Panc1 (cell line): ENCODE measurements at regions not wholly inside any gene's neighbourhood (a gene's known extent, or its start where the extent isn't known, plus 50 kb on each side); places are given as distances from the start of the nearest gene placed in this dataset.

Experiments
- ATAC-seq: fragments of 200-7000 bp; cut with Tn5 transposase; 2 replicates; pipeline ENCODE4 v1.9.1; 2020; ENCODE audit warnings: mild to moderate bottlenecking, moderate library complexity
- BruUV-seq: library from RNA; stranded (reverse); fragments of 400-500 nt; replicated peaks from 2 replicates; lab custom pipeline; 2021; lab: Mats Ljungman, UMichigan
- CTCF ChIA-PET: fragments of 300-600 bp; sonication (Branson Sonifier 250); formaldehyde crosslinking; loops from one replicate; lab custom pipeline; 2022; ENCODE audit warnings: antibody characterized with exemption; lab: Charles Lee
- POLR2A ChIA-PET: fragments of 300-600 bp; sonication (Branson Sonifier 250); formaldehyde crosslinking; loops from one replicate; lab custom pipeline; 2022; ENCODE audit warnings: antibody characterized with exemption; lab: Charles Lee
- DNase-seq: peaks from one replicate; pipeline ENCODE4 v3.0.0-alpha.2; 2010; ENCODE audit warnings: low read depth, low spot score
- H3K27ac ChIP-seq: 2 replicates; pipeline ENCODE4 v1.5.1; 2011; ENCODE audit warnings: mild to moderate bottlenecking, low read length, inconsistent platforms
- H3K27me3 ChIP-seq: fragments of 200-500 bp; sonication (Bioruptor generic); 2 replicates; pipeline ENCODE4 v1.6.0; 2014; ENCODE audit warnings: low read length, inconsistent platforms; ENCODE audit not compliant: control insufficient read depth, insufficient read depth
- H3K36me3 ChIP-seq: fragments of 200-500 bp; sonication (Bioruptor generic); 2 replicates; pipeline ENCODE4 v1.5.1; 2014; ENCODE audit warnings: inconsistent platforms, mild to moderate bottlenecking, low read length, moderate library complexity; ENCODE audit not compliant: control insufficient read depth, insufficient read depth
- H3K4me1 ChIP-seq: 2 replicates; pipeline ENCODE4 v1.5.1; 2011; ENCODE audit warnings: inconsistent platforms, mild to moderate bottlenecking, low read length, moderate library complexity; ENCODE audit not compliant: control insufficient read depth, insufficient read depth
- H3K4me3 ChIP-seq, 2 experiments: 2 replicates each; pipeline ENCODE4 v1.5.1; 2011 to 2012; ENCODE audit warnings: low read depth in 2 of 2, low read length in 2 of 2, mild to moderate bottlenecking in 2 of 2, inconsistent platforms in 1 of 2, moderate library complexity in 1 of 2
- H3K9me3 ChIP-seq: fragments of 200-500 bp; sonication (Bioruptor generic); 2 replicates; pipeline ENCODE4 v1.5.1; 2014; ENCODE audit warnings: low read depth, mild to moderate bottlenecking, inconsistent platforms, low read length, moderate library complexity; ENCODE audit not compliant: control insufficient read depth, insufficient read depth
- CTCF ChIP-seq: fragments of 450-650 bp; IDR thresholded peaks from 2 replicates; pipeline ENCODE4 v1.5.1; 2017; ENCODE audit warnings: mild to moderate bottlenecking
- POLR2AphosphoS5 ChIP-seq: IDR thresholded peaks from 2 replicates; pipeline ENCODE4 v1.6.1; 2012; ENCODE audit warnings: mild to moderate bottlenecking, low read depth, low read length, moderate library complexity
- REST ChIP-seq, 2 experiments: IDR thresholded peaks; 2 replicates each; pipeline ENCODE4 v1.6.1; 2011 to 2012; ENCODE audit warnings: low read depth in 2 of 2, control low read depth in 1 of 2, low read length in 1 of 2, mild to moderate bottlenecking in 1 of 2, moderate library complexity in 1 of 2; ENCODE audit not compliant: insufficient read depth in 1 of 2
- SIN3A ChIP-seq: IDR thresholded peaks from 2 replicates; pipeline ENCODE4 v1.6.1; 2012; ENCODE audit warnings: low read depth, mild to moderate bottlenecking, low read length, moderate library complexity, borderline replicate concordance; ENCODE audit not compliant: insufficient read depth
- TCF7L2 ChIP-seq: IDR thresholded peaks from 2 replicates; pipeline ENCODE4 v1.6.1; 2011; ENCODE audit warnings: mild to moderate bottlenecking, low read depth, low read length, inconsistent platforms
- in situ Hi-C: cut with HindIII; loops from 2 replicates; pipeline ENCODE4 v1.10.0; 2016; ENCODE audit warnings: low sequenced_read_pairs, low pct_unique_long_range_greater_than_20kb
- intact Hi-C: fragments of 100-400 bp; cut with micrococcal nuclease; formaldehyde crosslinking; loops from one replicate; pipeline ENCODE4 v1.10.0; 2022; ENCODE audit not compliant: unreplicated experiment

DNA sequence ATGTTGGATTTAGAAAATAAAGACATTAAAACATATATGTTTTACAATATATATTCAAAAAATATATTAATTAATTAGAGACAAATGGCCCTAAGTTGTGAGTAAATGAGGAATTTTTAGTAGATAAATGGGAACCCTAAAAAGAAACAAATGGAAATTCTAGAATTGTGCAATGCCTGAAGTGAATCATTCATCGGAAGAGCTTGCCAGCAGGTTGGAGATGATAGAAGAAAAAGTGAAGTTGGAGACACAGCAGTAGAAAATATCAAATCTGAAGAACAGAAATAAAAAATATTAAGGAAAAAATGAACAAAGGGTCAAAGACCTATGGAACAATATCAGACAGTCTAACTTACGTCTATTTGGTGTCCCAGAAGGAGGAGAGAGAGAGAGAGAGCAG is 109.4 kb upstream of the NEDD9 start:
- Histone ChIP-seq H3K27me3 (no peaks in the 10 kb centered on the region; the same call in 1 of the 2 replicates), H3K4me3 (no peak overlapping the region), H3K36me3 (no peaks in the 10 kb centered on the region), H3K9me3 (no peaks in the 10 kb centered on the region), H3K4me1 (no peaks in the 10 kb centered on the region), H3K27ac (no peak overlapping the region)
- DNase-seq = no peak
- intact Hi-C loops (no loop called here), in situ Hi-C loops (no loop called here)
- no peak for TF ChIP-seq TCF7L2
- no peak for TF ChIP-seq REST (IDR thresholded peaks at IDR 0.05; ENCODE audit: insufficient read depth in 1 of 2, low read depth in 2 of 2, low read length in 1 of 2)
- TF ChIP-seq POLR2AphosphoS5 = no peak
- no peak for TF ChIP-seq CTCF
- no peak for TF ChIP-seq SIN3A
- no peak for ATAC-seq
- CTCF ChIA-PET = no interaction called here
- POLR2A ChIA-PET = no interaction called here
- BruUV-seq = no TSS peak

DNA sequence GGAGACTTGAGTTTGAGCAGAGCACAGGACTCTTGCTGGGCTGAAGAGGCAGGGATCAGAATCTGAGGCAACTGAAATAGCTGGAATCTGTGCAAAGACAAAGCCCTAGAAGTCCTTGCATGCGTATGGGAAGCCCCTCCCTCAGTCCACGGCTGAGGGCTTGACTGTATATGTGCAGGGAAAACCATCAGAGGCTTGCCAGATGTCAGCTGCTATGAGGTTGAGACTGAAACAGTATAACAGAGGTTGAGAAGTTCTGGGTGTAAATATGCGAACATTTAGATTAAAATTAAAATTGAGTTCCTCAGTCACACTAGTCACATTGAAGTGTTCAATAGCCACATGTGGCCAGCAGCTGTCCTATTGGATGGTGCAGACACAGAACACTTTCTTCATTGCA is 108.8 kb upstream of the NEDD9 start:
- H3K27me3 ChIP-seq = no peaks in the 10 kb centered on the region; the same call in 1 of the 2 replicates
- H3K4me3 ChIP-seq = no peak overlapping the region
- no peak for DNase-seq
- in situ Hi-C loops (no loop called here), intact Hi-C loops (no loop called here)
- ChIA-PET POLR2A (no interaction called here), CTCF (no interaction called here)
- no peak for ATAC-seq
- no peak overlapping the region for H3K27ac ChIP-seq
- no peak for TF ChIP-seq SIN3A
- TF ChIP-seq REST (IDR thresholded peaks at IDR 0.05; ENCODE audit: insufficient read depth in 1 of 2, low read depth in 2 of 2, low read length in 1 of 2) = no peak
- TF ChIP-seq CTCF = no peak
- no peak for TF ChIP-seq TCF7L2
- no peaks in the 10 kb centered on the region for H3K9me3 ChIP-seq
- H3K4me1 ChIP-seq = no peaks in the 10 kb centered on the region
- no peaks in the 10 kb centered on the region for H3K36me3 ChIP-seq
- no TSS peak for BruUV-seq
